GM21390 (cell line): ENCODE measurements at regions not wholly inside any gene's neighbourhood (a gene's known extent, or its start where the extent isn't known, plus 50 kb on each side); places are given as distances from the start of the nearest gene placed in this dataset.
"Not testable (repeated sequence)": the region's sequence is repeated elsewhere in the genome, so short reads cannot be mapped to it uniquely, and the experiment has no call there.

Experiments
- ATAC-seq: cut with Tn5 transposase; IDR thresholded peaks from one replicate; pipeline ENCODE4 v1.9.1; 2021; ENCODE audit not compliant: unreplicated experiment

- not testable (repeated sequence) for ATAC-seq
These were observed 412.7 kb upstream of the WSB1 start for GRCh38 chr17:26881195-26881594.

DNA sequence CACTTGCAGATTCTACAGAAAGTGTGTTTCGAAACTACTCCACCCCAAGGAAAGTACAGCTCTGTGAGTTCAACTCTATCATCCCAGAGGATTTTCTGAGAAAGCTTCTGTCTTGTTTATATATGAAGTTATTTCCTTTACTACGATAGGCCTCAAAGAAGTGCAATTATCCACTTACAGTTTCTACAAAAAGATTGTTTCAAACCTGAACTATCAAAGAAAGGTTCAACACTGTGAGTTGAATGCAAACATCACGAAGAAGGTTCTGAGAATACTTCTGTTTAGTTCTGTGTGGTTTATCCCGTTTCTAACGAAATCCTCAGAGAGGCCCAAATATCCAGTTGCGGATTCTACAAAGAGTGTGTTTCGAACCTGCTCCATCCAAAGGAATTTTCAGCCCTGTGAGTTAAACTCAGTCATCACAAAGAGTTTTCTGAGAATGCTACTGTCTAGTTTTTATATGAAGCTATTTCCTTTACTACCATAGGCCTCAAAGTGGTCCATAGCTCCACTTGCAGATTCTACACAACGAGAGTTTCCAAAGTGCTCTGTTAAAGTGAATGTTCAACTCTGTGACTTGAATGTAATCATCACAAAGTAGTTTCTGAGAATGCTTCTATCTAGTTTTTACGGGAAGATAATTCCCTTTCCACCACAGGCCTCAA is 411.7 kb upstream of the WSB1 start:
- ATAC-seq, result peak; percentile 44

DNA sequence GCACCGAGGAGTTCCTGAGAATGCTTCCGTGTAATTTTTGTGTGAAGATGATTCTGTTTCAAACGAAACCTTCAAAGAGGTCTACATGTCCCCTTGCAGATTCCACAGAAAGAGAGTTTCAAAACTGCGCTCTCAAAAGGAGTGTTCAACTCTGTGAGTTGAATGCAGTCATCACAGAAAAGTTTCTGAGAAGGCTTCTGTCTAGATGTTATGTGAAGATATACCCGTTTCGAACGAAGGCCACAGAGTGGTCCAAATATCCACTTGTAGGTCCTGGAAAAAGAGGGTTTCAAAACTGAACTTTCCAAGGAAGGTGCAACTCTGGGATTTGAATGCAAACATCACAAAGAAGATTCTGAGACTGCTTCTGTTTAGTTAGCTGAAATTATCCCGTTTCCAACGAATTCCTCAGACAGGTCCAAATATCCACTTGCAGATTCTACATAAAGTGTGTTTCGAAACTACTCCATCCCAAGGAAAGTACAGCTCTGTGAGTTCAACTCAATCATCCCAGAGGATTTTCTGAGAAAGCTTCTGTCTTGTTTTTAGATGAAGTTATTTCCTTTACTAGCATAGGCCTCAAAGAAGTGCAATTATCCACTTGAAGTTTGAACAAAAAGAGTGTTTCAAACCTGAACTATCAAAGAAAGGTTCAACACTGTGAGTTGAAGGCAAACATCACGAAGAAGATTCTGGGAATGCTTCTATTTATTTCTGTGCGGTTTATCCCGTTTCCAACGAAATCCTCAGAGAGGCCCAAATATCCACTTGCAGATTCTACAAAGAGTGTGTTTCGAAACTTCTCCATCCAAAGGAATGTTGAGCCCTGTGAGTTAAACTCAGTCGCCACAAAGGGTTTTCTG is 409.8 kb upstream of the WSB1 start:
- not testable (repeated sequence) for ATAC-seq

DNA sequence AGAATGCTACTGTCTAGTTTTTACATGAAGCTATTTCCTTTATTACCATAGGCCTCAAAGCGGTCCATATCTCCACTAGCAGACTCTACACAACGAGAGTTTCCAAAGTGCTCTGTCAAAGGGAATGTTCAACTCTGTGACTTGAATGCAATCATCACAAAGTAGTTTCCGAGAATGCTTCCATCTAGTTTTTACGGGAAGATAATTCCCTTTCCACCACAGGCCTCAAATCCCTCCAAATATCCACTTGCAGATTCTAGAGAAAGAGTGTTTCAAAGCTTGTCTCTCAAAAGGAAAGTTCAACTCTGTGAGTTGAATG is 409.2 kb upstream of the WSB1 start:
- not testable (repeated sequence) for ATAC-seq

DNA sequence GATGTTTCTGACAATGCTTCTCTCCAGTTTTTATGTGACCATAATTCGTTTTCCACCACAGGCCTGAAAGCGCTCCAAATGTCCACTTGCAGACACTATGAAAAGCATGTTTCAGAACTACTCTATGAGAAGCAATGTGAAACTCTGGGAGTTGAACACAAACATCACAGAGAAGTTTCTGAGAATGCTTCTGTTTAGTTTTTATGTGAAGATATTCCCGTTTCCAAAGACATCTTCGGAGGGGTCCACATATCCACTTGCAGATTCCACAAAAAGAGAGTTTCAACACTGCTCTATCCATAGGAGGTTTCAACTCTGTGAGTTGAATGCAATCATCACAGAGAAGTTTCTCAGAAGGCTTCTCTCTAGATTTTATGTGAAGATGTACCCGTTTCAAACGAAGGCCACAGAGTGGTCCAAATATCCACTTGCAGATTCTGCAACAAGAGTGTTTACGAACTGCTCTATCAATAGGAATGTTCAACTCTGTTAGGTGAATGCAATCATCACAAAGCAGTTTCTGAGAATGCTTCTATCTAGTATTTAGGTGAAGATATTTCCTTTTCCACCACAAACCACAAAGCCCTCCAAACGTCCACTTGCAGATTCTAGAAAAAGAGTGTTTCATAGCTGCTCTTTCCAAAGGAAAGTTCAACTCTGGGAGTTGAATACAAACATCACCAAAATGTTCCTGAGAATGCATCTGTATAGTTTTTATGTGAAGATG is 408.5 kb upstream of the WSB1 start:
- not testable (repeated sequence) for ATAC-seq
